IgD-negative memory B cell (primary cell): ENCODE measurements at regions not wholly inside any gene's neighbourhood (a gene's known extent, or its start where the extent isn't known, plus 50 kb on each side); places are given as distances from the start of the nearest gene placed in this dataset.

Experiments used
- H3K27ac Mint-ChIP-seq, 3 donors: one replicate each; pipeline ENCODE4 v1.8.0; 2020 to 2022; ENCODE audit warnings: mild to moderate bottlenecking in 3 of 3, mixed read lengths in 3 of 3, moderate library complexity in 1 of 3
- H3K27me3 Mint-ChIP-seq: one replicate; pipeline ENCODE4 v1.8.0; 2021; ENCODE audit warnings: mixed read lengths
- H3K36me3 Mint-ChIP-seq: one replicate; pipeline ENCODE4 v1.8.0; 2020; ENCODE audit warnings: mild to moderate bottlenecking, mixed read lengths
- H3K4me1 Mint-ChIP-seq, 3 donors: one replicate each; pipeline ENCODE4 v1.8.0; 2020 to 2022; ENCODE audit warnings: mixed read lengths in 3 of 3, mild to moderate bottlenecking in 1 of 3
- H3K4me3 Mint-ChIP-seq, 4 donors: one replicate each; pipeline ENCODE4 v1.8.0; 2020 to 2022; ENCODE audit warnings: mild to moderate bottlenecking in 4 of 4, mixed read lengths in 4 of 4, moderate library complexity in 3 of 4
- H3K9me3 Mint-ChIP-seq, 3 donors: one replicate each; pipeline ENCODE4 v1.8.0; 2020 to 2021; ENCODE audit warnings: mixed read lengths in 3 of 3, mild to moderate bottlenecking in 1 of 3

DNA sequence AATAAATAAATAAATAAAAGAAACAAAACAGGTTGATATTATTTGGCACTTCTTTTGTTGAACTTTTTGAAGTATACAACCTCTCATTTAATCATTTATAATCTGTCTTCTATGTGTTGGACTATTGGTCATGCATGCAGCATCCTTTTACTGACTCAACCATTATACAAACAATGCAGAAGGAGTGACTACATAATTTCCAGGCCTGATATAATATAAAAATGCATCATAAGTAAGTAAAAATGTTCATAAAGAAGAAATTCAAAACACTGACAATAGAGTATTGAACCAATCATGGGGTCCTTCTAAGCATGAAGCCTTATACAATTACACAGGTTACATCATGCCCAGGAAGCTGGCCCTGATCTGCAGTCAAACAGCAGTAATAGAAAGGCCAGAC lies 141.5 kb upstream of the FN1 start:
- no peak overlapping the region for H3K27ac Mint-ChIP-seq
- H3K4me3 Mint-ChIP-seq, result no peak overlapping the region
- no peaks in the 10 kb centered on the region for H3K36me3 Mint-ChIP-seq
- no peaks in the 10 kb centered on the region for H3K9me3 Mint-ChIP-seq
- H3K4me1 Mint-ChIP-seq, result no peaks in the 10 kb centered on the region
- H3K27me3 Mint-ChIP-seq, result peaks cover 3% of the 10 kb centered on the region

DNA sequence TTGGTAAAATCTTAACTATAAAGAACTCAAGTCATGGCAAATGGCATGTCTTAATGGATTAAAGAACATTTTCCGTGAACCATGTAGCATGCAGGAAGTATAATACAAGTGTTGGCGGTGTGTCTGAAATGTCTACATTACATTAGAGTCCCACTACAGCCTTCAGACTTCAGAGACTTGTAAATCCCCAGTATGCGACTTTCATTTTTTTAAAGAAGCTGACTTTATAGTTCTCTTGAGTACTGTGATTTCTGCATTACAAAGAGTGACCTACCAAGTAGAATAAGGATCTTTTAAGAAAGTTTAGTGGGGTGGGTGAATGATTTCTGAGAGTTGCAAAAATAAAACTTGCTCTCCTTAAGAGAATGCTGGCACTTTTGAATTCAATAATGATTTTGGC lies 140.7 kb upstream of the FN1 start:
- Mint-ChIP-seq H3K27ac (no peak overlapping the region), H3K36me3 (no peaks in the 10 kb centered on the region), H3K4me3 (no peak overlapping the region), H3K27me3 (peaks cover 3% of the 10 kb centered on the region), H3K4me1 (no peaks in the 10 kb centered on the region), H3K9me3 (no peaks in the 10 kb centered on the region)

DNA sequence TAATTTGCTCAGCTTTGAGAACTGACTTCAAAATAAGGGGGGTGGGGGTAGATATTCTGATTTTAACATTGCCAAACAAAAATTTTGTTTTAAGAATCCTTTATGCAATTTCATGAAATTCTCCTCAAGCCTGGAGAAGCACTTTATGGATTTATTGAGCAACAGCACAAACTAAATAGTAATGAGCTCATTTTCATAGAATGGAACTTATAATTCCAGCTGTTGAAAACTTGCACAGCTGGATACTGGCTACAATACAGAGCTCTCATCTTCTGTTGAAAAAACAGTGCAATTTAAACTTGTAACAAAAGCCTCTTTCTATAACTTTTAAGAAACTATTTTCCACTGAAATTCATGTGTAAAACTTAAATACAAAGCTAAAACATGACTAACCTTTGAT lies 137.6 kb upstream of the FN1 start:
- H3K27ac Mint-ChIP-seq, result no peak overlapping the region
- no peaks in the 10 kb centered on the region for H3K36me3 Mint-ChIP-seq
- H3K4me3 Mint-ChIP-seq, result no peak overlapping the region
- no peaks in the 10 kb centered on the region for H3K4me1 Mint-ChIP-seq
- no peaks in the 10 kb centered on the region for H3K9me3 Mint-ChIP-seq
- peaks cover 21% of the 10 kb centered on the region for H3K27me3 Mint-ChIP-seq

DNA sequence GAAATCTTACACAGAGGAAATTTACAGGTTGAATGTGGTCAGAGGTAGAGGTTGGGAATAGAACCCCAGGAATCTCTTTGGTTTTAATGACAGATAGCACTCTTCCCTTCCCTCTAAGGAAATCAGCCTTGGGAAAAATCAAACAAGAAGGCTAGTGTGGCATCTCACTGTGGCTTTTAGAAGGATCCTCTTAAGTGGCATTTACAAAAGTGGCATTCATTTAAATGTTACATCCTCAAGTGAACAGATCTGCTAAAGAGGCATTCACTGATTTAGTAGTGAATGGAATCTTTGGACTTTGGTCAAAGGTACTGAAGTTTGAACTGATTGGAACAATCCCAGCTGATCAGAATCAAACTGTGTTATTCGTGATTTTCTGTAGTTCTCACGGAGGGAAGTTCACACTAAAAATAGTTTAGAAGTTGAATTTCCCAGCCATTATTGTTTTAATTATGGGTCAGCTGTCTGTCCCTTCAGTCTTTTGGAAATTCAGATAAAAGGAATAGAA lies 136.5 kb upstream of the FN1 start:
- peaks cover 3 to 4% (median 4%) of the 10 kb centered on the region in 3 donors for H3K4me1 Mint-ChIP-seq
- no peak overlapping the region for H3K4me3 Mint-ChIP-seq
- H3K27ac Mint-ChIP-seq, result no peak overlapping the region
- peaks cover 23% of the 10 kb centered on the region for H3K27me3 Mint-ChIP-seq
- no peaks in the 10 kb centered on the region for H3K9me3 Mint-ChIP-seq
- H3K36me3 Mint-ChIP-seq, result no peaks in the 10 kb centered on the region

DNA sequence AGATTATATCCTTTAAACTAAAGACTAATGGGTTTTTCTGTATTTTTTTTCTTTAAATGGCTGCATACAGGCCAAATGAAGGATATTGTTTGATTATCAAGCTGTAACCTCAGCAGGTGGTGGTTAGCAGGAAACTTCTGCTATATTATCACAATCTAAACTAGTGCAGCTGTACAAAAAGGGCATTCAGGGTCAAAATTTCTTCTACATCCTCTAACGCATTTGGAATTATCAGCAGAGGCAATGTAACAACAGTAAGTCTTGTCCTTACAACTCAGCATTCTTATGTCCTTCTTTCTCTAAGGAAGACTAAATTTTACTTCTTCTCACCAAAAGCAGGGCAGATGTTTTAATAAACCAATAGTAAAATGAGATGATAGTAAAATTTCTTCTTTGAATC lies 135.8 kb upstream of the FN1 start:
- Mint-ChIP-seq H3K27me3 (peaks cover 21% of the 10 kb centered on the region), H3K36me3 (no peaks in the 10 kb centered on the region), H3K4me3 (no peak overlapping the region), H3K9me3 (no peaks in the 10 kb centered on the region), H3K4me1 (peaks cover 3 to 5% (median 5%) of the 10 kb centered on the region in 3 donors), H3K27ac (no peak overlapping the region)

DNA sequence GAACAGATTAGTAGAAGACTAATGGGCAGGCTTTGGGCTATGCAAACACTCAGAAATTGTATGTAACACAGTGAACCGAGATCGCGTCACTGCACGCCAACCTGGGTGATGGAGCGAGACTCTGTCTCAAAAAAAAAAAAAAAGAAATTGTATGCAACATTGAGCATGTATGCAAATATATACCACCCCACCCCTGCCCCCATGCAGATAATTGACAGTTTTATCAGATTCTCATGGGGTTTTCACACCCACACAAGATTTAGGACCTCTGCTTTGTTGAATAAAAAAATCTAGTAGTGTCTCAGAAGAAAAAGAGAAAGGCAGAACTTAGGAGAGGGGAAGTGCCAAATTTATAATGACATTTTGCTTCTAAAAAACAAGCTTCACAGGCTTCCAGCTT lies 131.6 kb upstream of the FN1 start:
- Mint-ChIP-seq H3K27ac (peak overlapping the region in 1 of 3 donors; percentile 40), H3K4me1 (peaks cover 3 to 5% (median 5%) of the 10 kb centered on the region in 3 donors), H3K9me3 (no peaks in the 10 kb centered on the region), H3K36me3 (no peaks in the 10 kb centered on the region), H3K4me3 (peak overlapping the region in 2 of 4 donors; percentile 51), H3K27me3 (peaks cover 34% of the 10 kb centered on the region)

DNA sequence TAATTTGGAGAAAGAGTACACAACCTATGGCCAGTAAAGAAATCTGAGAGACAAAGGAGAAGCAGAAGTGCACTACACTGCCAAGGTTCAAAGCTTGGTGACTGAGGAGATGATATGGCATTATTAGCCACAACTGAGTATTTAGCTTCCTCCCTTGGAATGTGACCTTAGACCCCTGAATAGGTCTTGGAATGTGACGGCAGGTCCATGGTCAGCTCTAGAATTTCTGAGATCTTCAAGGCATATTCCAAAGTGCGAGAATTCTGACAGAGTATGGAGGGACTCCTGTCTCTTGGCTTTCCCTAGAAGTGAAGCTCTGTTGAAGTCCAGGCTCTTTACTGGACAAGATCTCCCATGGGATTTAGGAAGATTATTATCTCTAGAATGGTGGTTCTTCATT lies 130.0 kb upstream of the FN1 start:
- Mint-ChIP-seq H3K27ac (no peak overlapping the region), H3K9me3 (peaks cover 1 to 7% (median 2%) of the 10 kb centered on the region in 3 donors), H3K27me3 (peaks cover 34% of the 10 kb centered on the region), H3K4me3 (no peak overlapping the region), H3K36me3 (no peaks in the 10 kb centered on the region), H3K4me1 (peaks cover 3 to 5% (median 5%) of the 10 kb centered on the region in 3 donors)

DNA sequence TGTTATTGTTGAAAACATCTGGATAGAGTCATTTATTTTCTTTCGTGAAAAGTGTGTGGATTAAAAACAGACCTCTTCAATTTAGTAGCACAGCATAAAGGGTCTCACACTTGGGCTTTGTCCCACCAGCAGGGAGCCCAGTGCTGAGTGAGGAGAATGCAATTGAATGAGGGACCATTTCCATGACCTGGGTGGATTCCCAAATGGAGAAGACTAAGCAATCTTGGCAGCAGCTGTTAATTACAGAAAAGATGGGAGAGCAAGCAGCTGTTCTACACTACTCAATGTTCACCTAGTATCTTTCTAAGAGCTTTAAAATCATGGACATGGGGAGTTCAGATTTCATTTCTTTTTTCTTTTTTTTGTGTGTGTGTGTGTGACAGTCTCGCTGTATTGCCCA lies 121.8 kb upstream of the FN1 start:
- Mint-ChIP-seq H3K4me3 (no peak overlapping the region), H3K36me3 (no peaks in the 10 kb centered on the region), H3K27me3 (peaks cover 5% of the 10 kb centered on the region), H3K9me3 (peaks cover 4 to 7% (median 7%) of the 10 kb centered on the region in 3 donors), H3K27ac (no peak overlapping the region), H3K4me1 (no peaks in the 10 kb centered on the region)

DNA sequence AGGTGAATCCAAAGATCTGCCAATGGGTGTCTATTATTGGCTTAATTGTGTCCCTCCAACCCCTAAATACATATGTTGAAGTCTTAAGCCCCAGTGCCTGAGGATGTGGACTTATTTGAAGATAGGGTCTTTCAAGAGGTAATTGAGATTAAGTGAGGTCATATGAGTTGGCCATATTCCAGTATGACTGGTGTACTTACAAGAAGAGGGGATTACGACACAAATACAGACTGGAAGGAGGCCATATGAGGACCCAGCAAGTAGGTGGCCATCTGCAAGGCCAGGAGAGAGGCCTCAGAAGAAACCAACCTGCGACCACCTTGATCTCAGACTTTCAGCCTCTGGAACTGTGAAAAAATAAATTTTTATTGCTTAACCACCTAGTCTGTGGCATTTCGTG lies 121.1 kb upstream of the FN1 start:
- Mint-ChIP-seq H3K27ac (no peak overlapping the region), H3K4me3 (no peak overlapping the region), H3K9me3 (peaks cover 4 to 7% (median 7%) of the 10 kb centered on the region in 3 donors), H3K36me3 (no peaks in the 10 kb centered on the region), H3K27me3 (peaks cover 5% of the 10 kb centered on the region), H3K4me1 (no peaks in the 10 kb centered on the region)

DNA sequence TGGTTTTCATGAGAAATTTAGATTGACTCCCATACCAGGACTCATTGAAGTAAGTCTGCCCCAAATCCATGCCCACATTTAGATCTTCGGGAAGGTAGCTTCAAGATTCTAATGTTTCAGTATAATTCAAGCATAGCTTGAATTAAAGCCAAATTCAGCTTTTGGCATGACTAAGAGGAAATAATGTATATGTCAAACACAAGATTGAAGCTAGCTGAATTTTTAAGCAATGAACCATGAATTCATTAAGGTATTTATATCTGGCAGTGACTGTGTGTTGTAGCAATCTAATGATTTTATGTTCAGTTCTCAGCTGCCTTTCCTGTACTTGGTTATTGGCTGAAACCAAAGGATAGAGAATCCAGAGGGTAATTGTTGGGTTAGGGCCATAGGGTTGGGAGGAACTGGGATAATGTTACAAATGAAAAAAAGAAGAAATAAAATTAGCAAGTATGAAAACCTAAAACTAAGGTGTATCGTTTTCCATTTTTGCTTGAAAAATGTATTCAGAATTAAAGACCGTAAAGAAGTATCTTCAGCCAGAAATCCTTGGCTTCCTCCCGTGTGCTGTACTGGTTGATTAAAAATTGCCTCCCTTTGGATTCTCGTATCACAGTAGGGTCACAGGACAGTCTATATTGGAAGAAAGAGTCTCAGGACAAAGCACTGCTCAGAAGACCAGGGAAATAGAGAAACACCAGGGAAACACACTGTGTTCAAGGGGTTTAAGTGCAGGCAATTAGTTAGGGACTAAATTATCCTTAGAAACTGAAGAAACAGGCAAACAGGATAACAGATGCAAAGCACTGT lies 119.0 kb upstream of the FN1 start:
- Mint-ChIP-seq H3K36me3 (no peaks in the 10 kb centered on the region), H3K4me1 (no peaks in the 10 kb centered on the region), H3K9me3 (peaks cover 0 to 3% (median 3%) of the 10 kb centered on the region in 3 donors), H3K27me3 (peaks cover under 1% of the 10 kb centered on the region), H3K27ac (no peak overlapping the region), H3K4me3 (no peak overlapping the region)

DNA sequence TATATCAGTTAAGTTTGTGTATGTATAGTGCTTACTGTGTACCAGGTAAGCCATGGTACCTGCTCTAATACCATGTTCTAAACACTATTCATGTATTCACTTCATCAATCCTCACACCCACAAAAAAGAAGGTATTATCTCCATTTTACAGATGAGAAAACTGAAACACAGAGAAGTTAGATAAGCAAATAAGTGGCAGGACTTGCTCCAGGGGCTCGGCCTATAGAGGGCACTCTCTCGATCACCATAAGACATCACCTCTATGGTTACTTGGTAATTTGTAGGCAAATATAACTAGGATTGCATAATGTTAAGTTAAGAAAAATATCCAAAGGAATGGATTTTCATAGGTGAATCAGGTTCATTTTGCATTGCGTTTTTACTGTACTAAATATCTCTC lies 118.1 kb upstream of the FN1 start:
- Mint-ChIP-seq H3K27ac (no peak overlapping the region), H3K36me3 (no peaks in the 10 kb centered on the region), H3K4me1 (no peaks in the 10 kb centered on the region), H3K4me3 (no peak overlapping the region), H3K27me3 (peaks cover 3% of the 10 kb centered on the region), H3K9me3 (peaks cover 0 to 2% (median 2%) of the 10 kb centered on the region in 3 donors)

DNA sequence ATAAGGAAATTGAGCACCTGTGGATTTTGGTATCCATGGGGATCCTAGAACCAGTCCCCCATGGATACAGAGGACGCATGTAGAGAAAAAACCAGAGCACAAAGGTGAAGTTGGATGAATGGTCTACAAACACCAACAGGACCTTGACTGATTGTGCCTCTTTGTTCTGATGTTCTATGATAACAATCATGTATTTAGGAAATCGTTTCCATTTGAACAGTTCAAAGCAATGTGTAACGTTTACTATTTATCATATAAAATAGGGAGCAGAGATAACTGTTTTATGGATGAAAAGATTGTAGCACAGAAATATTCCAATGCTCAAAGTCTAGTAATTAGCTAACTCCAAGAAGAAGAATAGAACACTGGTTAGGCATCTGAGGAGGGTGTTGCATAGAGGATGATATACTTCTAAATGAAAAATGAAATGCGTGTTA lies 116.3 kb upstream of the FN1 start:
- no peaks in the 10 kb centered on the region for H3K36me3 Mint-ChIP-seq
- peaks cover 0 to 2% (median 2%) of the 10 kb centered on the region in 3 donors for H3K9me3 Mint-ChIP-seq
- H3K4me3 Mint-ChIP-seq, result no peak overlapping the region
- no peaks in the 10 kb centered on the region for H3K4me1 Mint-ChIP-seq
- peaks cover 7% of the 10 kb centered on the region for H3K27me3 Mint-ChIP-seq
- H3K27ac Mint-ChIP-seq, result no peak overlapping the region

DNA sequence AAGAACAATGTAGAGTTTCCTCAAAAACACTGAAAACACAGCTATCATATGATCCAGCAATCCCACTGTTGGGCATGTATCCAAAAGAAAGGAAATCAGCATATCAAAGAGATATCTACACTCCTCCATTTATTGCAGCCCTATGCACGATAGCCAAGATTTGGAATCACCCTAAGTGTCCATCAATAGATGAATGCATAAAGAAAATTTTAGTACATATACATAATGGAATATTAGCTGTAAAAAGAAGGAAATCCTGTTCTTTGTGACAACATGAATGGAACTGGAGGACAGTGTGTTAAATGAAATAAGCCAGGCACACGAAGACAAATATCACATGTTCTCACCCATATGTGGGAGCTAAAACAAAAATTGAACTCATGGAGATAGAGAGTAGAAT lies 114.5 kb upstream of the FN1 start:
- Mint-ChIP-seq H3K9me3 (peaks cover 0 to 4% (median 3%) of the 10 kb centered on the region in 3 donors), H3K4me1 (no peaks in the 10 kb centered on the region), H3K36me3 (peaks cover 2% of the 10 kb centered on the region), H3K27me3 (peaks cover 9% of the 10 kb centered on the region), H3K27ac (no peak overlapping the region), H3K4me3 (no peak overlapping the region)

DNA sequence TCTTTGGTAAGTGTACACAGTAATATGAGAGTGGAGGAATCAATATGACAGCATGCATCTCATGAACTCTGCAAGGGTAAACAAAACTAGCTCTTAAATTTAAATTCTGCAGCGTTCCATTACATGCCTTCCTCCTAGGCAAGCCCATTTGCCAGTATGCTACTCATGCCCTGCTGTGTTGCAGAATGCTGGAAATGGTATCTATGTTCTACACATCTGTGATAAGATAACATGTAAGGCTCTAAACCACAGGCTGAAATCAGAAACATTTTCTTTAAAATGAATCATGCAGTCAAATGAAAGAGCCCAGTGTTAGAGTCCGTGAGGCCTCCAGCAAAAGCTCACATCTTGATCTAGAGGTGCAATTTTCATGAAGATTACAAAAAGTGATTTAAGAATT lies 112.8 kb upstream of the FN1 start:
- H3K36me3 Mint-ChIP-seq, result peaks cover 2% of the 10 kb centered on the region
- H3K9me3 Mint-ChIP-seq, result peaks cover 0 to 6% (median 4%) of the 10 kb centered on the region in 3 donors
- H3K27ac Mint-ChIP-seq, result no peak overlapping the region
- H3K27me3 Mint-ChIP-seq, result peaks cover 9% of the 10 kb centered on the region
- H3K4me3 Mint-ChIP-seq, result no peak overlapping the region
- no peaks in the 10 kb centered on the region for H3K4me1 Mint-ChIP-seq

DNA sequence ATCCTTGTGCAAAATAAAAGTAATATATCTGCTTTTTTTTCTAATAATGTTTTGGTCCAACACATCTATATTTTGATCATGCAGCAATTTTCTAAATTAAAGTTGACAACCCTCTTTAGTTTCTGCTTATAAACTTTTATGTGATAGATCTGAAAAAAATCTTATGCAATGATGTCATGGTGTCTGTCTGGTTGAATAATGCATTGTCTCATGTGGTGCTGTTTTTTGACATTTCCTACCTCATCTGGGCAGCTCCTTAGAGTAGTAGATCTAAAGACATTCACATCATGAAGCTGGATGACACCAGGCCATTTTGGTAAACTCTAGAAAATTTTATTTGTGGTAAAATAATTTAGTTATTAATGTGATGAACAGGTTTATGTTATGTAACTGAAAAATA lies 106.8 kb upstream of the FN1 start:
- Mint-ChIP-seq H3K4me1 (no peaks in the 10 kb centered on the region), H3K36me3 (peaks cover 4% of the 10 kb centered on the region), H3K27me3 (peaks cover 8% of the 10 kb centered on the region), H3K4me3 (no peak overlapping the region), H3K9me3 (peaks cover 0 to 4% (median 4%) of the 10 kb centered on the region in 3 donors), H3K27ac (no peak overlapping the region)

DNA sequence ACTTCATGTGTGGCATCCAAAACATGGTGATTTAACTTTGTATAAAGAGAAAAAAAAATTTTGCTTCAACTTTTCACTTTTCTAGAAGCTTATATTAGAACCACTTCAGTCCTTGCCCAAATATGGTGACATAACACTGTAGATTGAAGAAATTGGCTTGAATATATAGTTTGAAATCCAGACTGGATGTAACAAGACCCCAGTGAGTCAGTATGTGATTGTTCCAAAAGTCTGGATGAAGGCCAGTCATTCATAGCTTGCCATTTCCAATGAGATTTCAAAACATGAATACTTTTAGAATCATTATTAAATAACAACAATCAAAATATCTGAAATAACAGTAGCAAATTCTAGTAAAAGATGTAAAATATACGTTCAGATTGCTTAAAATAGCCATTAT lies 104.8 kb upstream of the FN1 start:
- Mint-ChIP-seq H3K27me3 (peaks cover 6% of the 10 kb centered on the region), H3K4me1 (no peaks in the 10 kb centered on the region), H3K9me3 (peaks cover 0 to 4% (median 2%) of the 10 kb centered on the region in 3 donors), H3K4me3 (no peak overlapping the region), H3K27ac (no peak overlapping the region), H3K36me3 (peaks cover 3% of the 10 kb centered on the region)
